LoVo (cell line): ENCODE measurements at regions not wholly inside any gene's neighbourhood (a gene's known extent, or its start where the extent isn't known, plus 50 kb on each side); places are given as distances from the start of the nearest gene placed in this dataset.
"Not testable (repeated sequence)": the region's sequence is repeated elsewhere in the genome, so short reads cannot be mapped to it uniquely, and the experiment has no call there.

Experiments
- DNase-seq: peaks from one replicate; pipeline ENCODE4 v3.0.0-alpha.2; 2016; ENCODE audit warnings: low spot score

- DNase-seq, result no peak
Observed at GRCh38 chr1:228669242-228669585, 66.1 kb upstream of the RHOU start.

GRCh38 chr1:228681076-228681565 is 54.2 kb upstream of the RHOU start:
- DNase-seq, result not testable (repeated sequence)

- DNase-seq, result no peak
Observed at GRCh38 chr1:228683428-228683827, 51.9 kb upstream of the RHOU start.

GRCh38 chr1:228684607-228685006 is 50.7 kb upstream of the RHOU start:
- no peak for DNase-seq

- no peak for DNase-seq
Observed at GRCh38 chr1:228685081-228685660, 50.1 kb upstream of the RHOU start.
